HEK293 (cell line): ENCODE measurements at regions not wholly inside any gene's neighbourhood (a gene's known extent, or its start where the extent isn't known, plus 50 kb on each side); places are given as distances from the start of the nearest gene placed in this dataset.

ENCODE experiments used
- CTCF ChIP-seq: fragments of 450-650 bp; formaldehyde crosslinking; IDR thresholded peaks from 2 replicates; pipeline ENCODE4 v1.5.1; 2016; ENCODE audit warnings: missing biosample characterization, missing genetic modification characterization
- ELK4 ChIP-seq: IDR thresholded peaks from 2 replicates; pipeline ENCODE4 v1.6.1; 2011; ENCODE audit warnings: mild to moderate bottlenecking, low read depth, low read length, borderline replicate concordance
- KLF16 ChIP-seq: fragments of 450-650 bp; formaldehyde crosslinking; IDR thresholded peaks from 2 replicates; pipeline ENCODE4 v1.5.1; 2017; ENCODE audit warnings: missing biosample characterization, missing genetic modification characterization
- KLF9 ChIP-seq: fragments of 450-650 bp; formaldehyde crosslinking; IDR thresholded peaks from 2 replicates; pipeline ENCODE4 v1.5.1; 2016; ENCODE audit warnings: missing biosample characterization, missing genetic modification characterization, low read depth
- PRDM10 ChIP-seq: fragments of 450-650 bp; formaldehyde crosslinking; IDR thresholded peaks from 2 replicates; pipeline ENCODE4 v1.5.1; 2016; ENCODE audit warnings: missing biosample characterization, missing genetic modification characterization
- REST ChIP-seq: fragments of 450-650 bp; formaldehyde crosslinking; IDR thresholded peaks from 2 replicates; pipeline ENCODE4 v1.5.1; 2016; ENCODE audit warnings: missing biosample characterization, missing genetic modification characterization
- ZBTB20 ChIP-seq: fragments of 450-650 bp; formaldehyde crosslinking; IDR thresholded peaks from 2 replicates; pipeline ENCODE4 v1.5.1; 2016; ENCODE audit warnings: missing biosample characterization, missing genetic modification characterization
- ZNF24 ChIP-seq: fragments of 450-650 bp; formaldehyde crosslinking; IDR thresholded peaks from 2 replicates; pipeline ENCODE4 v1.5.1; 2016; ENCODE audit warnings: missing biosample characterization, missing genetic modification characterization
- ZNF274 ChIP-seq, 2 experiments: fragments of 200-500 bp in 1 of 2; fragments of 450-650 bp in 1 of 2; sonication (Bioruptor generic) in 1 of 2; formaldehyde crosslinking in 1 of 2; IDR thresholded peaks; 2 replicates each; pipeline versions ENCODE4 v1.5.1 to v1.6.1; 2014 to 2016; ENCODE audit warnings: borderline replicate concordance in 1 of 2, inconsistent platforms in 1 of 2, low read length in 1 of 2, missing biosample characterization in 1 of 2, missing genetic modification characterization in 1 of 2
- ZNF280D ChIP-seq: fragments of 450-650 bp; formaldehyde crosslinking; IDR thresholded peaks from 2 replicates; pipeline ENCODE4 v1.5.1; 2016; ENCODE audit warnings: missing biosample characterization, missing genetic modification characterization
- ZNF660 ChIP-seq: fragments of 450-650 bp; IDR thresholded peaks from 2 replicates; pipeline ENCODE4 v1.5.1; 2018; ENCODE audit warnings: missing biosample characterization, mild to moderate bottlenecking, missing genetic modification characterization
- ZNF664 ChIP-seq: fragments of 450-650 bp; formaldehyde crosslinking; IDR thresholded peaks from 2 replicates; pipeline ENCODE4 v1.5.1; 2016; ENCODE audit warnings: missing biosample characterization, missing genetic modification characterization

GRCh38 chr3:64426551-64426950 lies 201.3 kb upstream of the PRICKLE2 start:
- no peak for TF ChIP-seq ZNF664
- TF ChIP-seq CTCF, result no peak
- TF ChIP-seq REST (tag by site-specific recombination), result no peak
- no peak for TF ChIP-seq ZNF24
- no peak for TF ChIP-seq ZNF274 (IDR thresholded peaks at IDR 0.05; ENCODE audit: low read length)
- TF ChIP-seq ZNF274 (tag by site-specific recombination; IDR thresholded peaks at IDR 0.05; ENCODE audit: borderline replicate concordance), result no peak
- no peak for TF ChIP-seq ZBTB20 (tag by site-specific recombination)
- no peak for TF ChIP-seq KLF9 (tag by site-specific recombination)
- no peak for TF ChIP-seq KLF16
- no peak for TF ChIP-seq ZNF280D
- no peak for TF ChIP-seq ZNF660 (tag by site-specific recombination)
- TF ChIP-seq PRDM10 (tag by site-specific recombination), result no peak
- TF ChIP-seq ELK4, result no peak
